Lower leg skin (tissue), 4 donors: ENCODE measurements at regions not wholly inside any gene's neighbourhood (a gene's known extent, or its start where the extent isn't known, plus 50 kb on each side); places are given as distances from the start of the nearest gene placed in this dataset.

ENCODE experiments used
- DNase-seq, 2 donors: peaks; one replicate each; pipeline ENCODE4 v3.0.0-alpha.2; 2019; ENCODE audit warnings: low spot score in 2 of 2
- H3K4me3 ChIP-seq: fragments of 200-600 bp; sonication (generic); 2 replicates; pipeline ENCODE4 v1.5.1; 2017; ENCODE audit warnings: mild to moderate bottlenecking, low read depth; ENCODE audit not compliant: poor library complexity, severe bottlenecking
- CTCF ChIP-seq, 3 donors: fragments of 450-650 bp; IDR thresholded peaks; one replicate each; pipeline ENCODE4 v1.5.1; 2016; ENCODE audit warnings: antibody characterized with exemption in 3 of 3, mild to moderate bottlenecking in 3 of 3, moderate library complexity in 2 of 3
- POLR2A ChIP-seq, 2 donors: fragments of 450-650 bp; IDR thresholded peaks; one replicate each; pipeline ENCODE4 v1.6.1; 2016 to 2017; ENCODE audit warnings: antibody characterized with exemption in 2 of 2, mild to moderate bottlenecking in 1 of 2, moderate library complexity in 1 of 2
- WGBS, 2 donors: methylation state at CpG; one replicate each; pipeline ENCODE4 v1.1.5; 2018; 5-methylcytosine and 5-hydroxymethylcytosine counted together
- intact Hi-C: fragments of 100-400 bp; cut with DNase I; formaldehyde crosslinking; loops from one replicate; pipeline ENCODE4 v1.15.0; 2023; ENCODE audit warnings: low total_unique reads

GRCh38 chr5:165003283-165003682, 1497.9 kb downstream of the MAT2B start:
- no peak for DNase-seq
- intact Hi-C loops = no loop called here
- WGBS, 2 donors = 51 to 73% methylated on average over 3 of the region's 3 CpGs
- no peak overlapping the region for H3K4me3 ChIP-seq
- TF ChIP-seq POLR2A (IDR thresholded peaks at IDR 0.05) (no peak), CTCF (IDR thresholded peaks at IDR 0.05) (no peak)

- intact Hi-C loops = no loop called here
Measured at GRCh38 chr5:165004175-165004574, 1498.8 kb downstream of the MAT2B start.

GRCh38 chr5:165014439-165014838, 1509.0 kb downstream of the MAT2B start:
- 84% methylated on average over 5 of the region's 5 CpGs for WGBS, 2 donors
- intact Hi-C loops = no loop called here
- no peak for TF ChIP-seq POLR2A (IDR thresholded peaks at IDR 0.05)
- TF ChIP-seq CTCF (IDR thresholded peaks at IDR 0.05) = no peak
- DNase-seq = no peak
- no peak overlapping the region for H3K4me3 ChIP-seq

More at GRCh38 chr5:165004175-165004574, 1498.8 kb downstream of the MAT2B start:
- no peak for DNase-seq
- TF ChIP-seq POLR2A (IDR thresholded peaks at IDR 0.05) (no peak), CTCF (IDR thresholded peaks at IDR 0.05) (no peak)
- 83 to 92% methylated on average over 2 of the region's 2 CpGs for WGBS, 2 donors
- no peak overlapping the region for H3K4me3 ChIP-seq

GRCh38 chr5:165015126-165015525, 1509.7 kb downstream of the MAT2B start:
- intact Hi-C loops = no loop called here
- WGBS, 2 donors = 72 to 75% methylated on average over 2 of the region's 2 CpGs
- no peak for DNase-seq
- no peak overlapping the region for H3K4me3 ChIP-seq
- TF ChIP-seq CTCF (IDR thresholded peaks at IDR 0.05) = no peak
- TF ChIP-seq POLR2A (IDR thresholded peaks at IDR 0.05) = no peak

GRCh38 chr5:165015547-165015946, 1510.1 kb downstream of the MAT2B start:
- no peak for DNase-seq
- intact Hi-C loops = no loop called here
- H3K4me3 ChIP-seq = no peak overlapping the region
- TF ChIP-seq CTCF (IDR thresholded peaks at IDR 0.05) (no peak), POLR2A (IDR thresholded peaks at IDR 0.05) (no peak)
- 59 to 61% methylated on average over 4 of the region's 4 CpGs for WGBS, 2 donors

GRCh38 chr5:165026971-165027370, 1521.6 kb downstream of the MAT2B start:
- TF ChIP-seq CTCF (IDR thresholded peaks at IDR 0.05) (no peak), POLR2A (IDR thresholded peaks at IDR 0.05) (no peak)
- DNase-seq = no peak
- intact Hi-C loops = no loop called here
- H3K4me3 ChIP-seq = no peak overlapping the region
- 89 to 97% methylated on average over 1 of the region's 1 CpG for WGBS, 2 donors
